Testis (tissue), 2 donors: ENCODE measurements at regions not wholly inside any gene's neighbourhood (a gene's known extent, or its start where the extent isn't known, plus 50 kb on each side); places are given as distances from the start of the nearest gene placed in this dataset.

Experiments
- POLR2A ChIP-seq: fragments of 450-650 bp; IDR thresholded peaks from one replicate; pipeline ENCODE4 v1.6.1; 2017; ENCODE audit warnings: antibody characterized with exemption, mild to moderate bottlenecking, moderate library complexity
- TF ChIP-seq, protein P1 (sequence below), 3 experiments: fragments of 450-650 bp in 2 of 3; fragments of 200-600 bp in 1 of 3; sonication (generic) in 1 of 3; IDR thresholded peaks; one replicate each; pipeline ENCODE4 v1.5.1; 2016 to 2019; ENCODE audit warnings: antibody characterized with exemption in 3 of 3, mild to moderate bottlenecking in 2 of 3, moderate library complexity in 1 of 3

DNA sequence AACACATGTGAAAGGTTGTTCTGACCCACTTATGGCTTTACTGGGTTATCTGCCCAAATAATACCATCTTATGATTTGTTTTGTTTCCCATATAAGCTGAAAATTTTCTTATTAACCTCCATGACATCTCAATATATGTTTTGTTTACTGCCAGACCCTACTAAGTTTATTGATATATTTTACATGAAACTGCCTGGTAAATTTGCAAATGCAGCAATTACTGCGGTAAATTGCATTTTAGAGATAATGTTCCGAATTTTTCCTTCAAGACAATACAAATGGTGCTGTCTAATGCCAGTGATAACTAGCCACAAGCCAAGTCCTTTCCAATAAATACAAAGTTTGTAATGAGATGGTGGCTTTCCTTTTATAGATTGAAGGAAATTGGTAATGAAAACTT is 275.9 kb downstream of the SAMD5 start:
- TF ChIP-seq POLR2A, result no peak
- TF ChIP-seq, protein P1, sequence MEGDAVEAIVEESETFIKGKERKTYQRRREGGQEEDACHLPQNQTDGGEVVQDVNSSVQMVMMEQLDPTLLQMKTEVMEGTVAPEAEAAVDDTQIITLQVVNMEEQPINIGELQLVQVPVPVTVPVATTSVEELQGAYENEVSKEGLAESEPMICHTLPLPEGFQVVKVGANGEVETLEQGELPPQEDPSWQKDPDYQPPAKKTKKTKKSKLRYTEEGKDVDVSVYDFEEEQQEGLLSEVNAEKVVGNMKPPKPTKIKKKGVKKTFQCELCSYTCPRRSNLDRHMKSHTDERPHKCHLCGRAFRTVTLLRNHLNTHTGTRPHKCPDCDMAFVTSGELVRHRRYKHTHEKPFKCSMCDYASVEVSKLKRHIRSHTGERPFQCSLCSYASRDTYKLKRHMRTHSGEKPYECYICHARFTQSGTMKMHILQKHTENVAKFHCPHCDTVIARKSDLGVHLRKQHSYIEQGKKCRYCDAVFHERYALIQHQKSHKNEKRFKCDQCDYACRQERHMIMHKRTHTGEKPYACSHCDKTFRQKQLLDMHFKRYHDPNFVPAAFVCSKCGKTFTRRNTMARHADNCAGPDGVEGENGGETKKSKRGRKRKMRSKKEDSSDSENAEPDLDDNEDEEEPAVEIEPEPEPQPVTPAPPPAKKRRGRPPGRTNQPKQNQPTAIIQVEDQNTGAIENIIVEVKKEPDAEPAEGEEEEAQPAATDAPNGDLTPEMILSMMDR (IDR thresholded peaks at IDR 0.05), result no peak
